ENCODE measurements at regions not wholly inside any gene's neighbourhood (a gene's known extent, or its start where the extent isn't known, plus 50 kb on each side); places are given as distances from the start of the nearest gene placed in this dataset.

DNA sequence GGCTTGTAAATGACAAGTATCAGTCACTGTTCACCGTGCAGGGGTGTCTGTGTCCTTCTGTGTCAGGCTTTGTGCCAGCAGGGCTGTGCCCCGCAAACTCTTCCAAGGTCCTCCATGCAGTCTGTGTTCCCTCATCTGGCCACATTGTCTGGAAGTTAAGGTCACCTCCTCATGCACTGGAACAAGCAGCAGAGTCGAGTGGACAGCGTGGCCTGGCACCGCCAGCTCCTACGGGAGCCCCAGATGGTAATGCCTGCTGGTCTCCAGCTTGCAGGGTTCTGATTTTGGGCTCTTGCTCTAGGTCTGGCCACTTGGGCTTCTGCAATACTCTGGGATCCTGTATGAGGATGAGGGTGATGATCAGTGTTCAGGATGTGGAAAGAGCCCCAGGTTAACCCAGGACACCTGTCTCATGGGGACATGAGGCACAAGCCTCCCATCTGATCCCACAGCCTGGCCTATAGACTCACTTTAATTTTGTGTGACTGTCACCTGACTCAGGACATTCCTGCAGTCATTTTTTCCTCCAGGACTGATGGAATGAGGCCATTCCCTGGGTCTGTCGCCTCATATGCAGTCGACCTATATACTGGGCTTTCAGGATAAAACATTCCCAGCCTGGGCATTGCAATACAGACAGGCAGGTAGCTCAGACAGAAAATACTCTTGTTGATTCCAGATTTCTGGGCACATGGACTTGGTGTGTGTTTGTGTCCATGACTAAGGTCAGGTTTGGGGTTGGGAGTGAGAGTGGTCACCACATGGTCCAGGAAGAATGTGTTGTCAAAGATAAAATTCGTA is 106.3 kb upstream of the TOP3B start:
- no peak for DNase-seq (ENCODE audit: low spot score)
- no peak for ATAC-seq
- intact Hi-C loops (cut with DNase I), result no loop called here

DNA sequence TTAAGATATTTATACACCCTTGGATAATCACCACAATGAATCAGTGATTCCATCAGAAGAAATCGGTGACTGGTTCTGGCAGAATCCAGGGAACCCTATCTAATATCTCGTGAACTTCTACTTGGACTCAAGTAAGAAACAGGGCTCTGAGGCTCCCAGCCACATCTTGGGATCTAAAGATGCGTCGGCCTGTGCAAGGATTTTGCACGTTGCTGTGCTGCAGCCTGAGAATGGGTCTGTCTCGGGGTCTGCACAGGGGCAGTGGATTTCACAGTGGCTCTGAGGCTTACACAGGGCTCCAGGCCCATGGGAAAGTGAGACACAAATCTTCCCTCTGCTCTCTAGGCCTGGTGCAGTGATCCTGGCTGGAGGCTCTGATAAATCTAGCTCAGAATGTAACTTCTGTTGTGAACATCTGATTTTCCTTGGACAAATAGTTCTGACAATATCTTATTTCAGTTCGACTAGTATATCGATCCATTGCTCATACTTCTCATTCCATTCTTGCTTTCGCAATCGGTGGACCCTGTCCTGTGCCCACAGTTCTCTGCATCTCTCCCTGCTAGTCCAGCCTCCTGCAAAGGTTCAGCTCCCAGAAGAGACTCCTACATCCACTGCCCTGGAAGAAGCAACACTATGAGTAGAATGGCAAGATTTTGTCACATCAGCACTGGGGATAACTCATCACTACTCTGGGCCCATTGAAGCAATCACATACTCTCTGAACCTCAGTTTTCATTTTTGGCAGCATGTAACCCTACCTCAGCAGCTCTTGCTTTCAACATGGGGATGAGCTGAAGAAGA is 105.5 kb upstream of the TOP3B start:
- intact Hi-C loops (cut with DNase I), result no loop called here
- DNase-seq (ENCODE audit: low spot score) (no peak), ATAC-seq (no peak)

- intact Hi-C loops (cut with DNase I), result no loop called here
- ATAC-seq (no peak), DNase-seq (ENCODE audit: low spot score) (no peak)
These were observed 104.0 kb upstream of the TOP3B start for GRCh38 chr22:22086501-22087158.

DNA sequence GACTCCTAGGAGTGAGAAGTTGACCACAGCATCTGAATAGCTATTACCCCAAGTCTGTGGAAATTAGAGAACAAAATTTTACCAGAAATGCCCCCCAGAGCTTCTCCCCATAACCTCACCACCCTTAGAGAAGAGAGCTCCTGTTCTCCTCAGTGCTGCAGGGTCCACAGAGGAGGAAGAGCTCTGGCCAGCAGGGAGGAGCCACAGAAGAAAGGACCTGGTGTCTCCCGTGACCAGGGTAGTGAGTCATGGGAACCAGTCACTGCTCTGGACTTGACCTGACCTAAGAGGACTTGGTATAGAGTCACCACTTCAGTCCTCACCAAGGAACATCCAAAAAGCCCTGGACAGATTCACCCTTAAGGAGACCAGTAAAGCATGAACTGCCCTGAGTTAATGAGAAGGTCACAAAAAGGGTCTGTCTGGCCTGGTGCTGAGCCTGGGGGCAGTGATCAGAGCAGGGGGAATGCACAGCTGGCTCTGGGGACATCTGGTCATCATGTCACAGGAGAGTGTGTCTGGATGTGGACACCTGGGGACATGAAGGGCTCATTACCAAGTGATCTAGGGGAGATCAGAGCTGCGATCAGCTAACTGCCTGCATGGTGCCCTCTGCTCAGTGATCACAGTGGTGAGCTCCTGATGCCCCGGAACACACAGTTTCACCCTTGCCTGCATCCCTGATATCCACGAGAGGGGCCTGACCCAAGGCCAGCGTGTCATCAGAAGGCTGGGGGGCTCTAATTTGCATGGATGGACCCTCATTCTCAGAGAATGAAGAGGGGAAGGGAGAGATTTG is 103.3 kb upstream of the TOP3B start:
- no peak for ATAC-seq
- intact Hi-C loops (cut with DNase I), result no loop called here
- DNase-seq (ENCODE audit: low spot score), result no peak

DNA sequence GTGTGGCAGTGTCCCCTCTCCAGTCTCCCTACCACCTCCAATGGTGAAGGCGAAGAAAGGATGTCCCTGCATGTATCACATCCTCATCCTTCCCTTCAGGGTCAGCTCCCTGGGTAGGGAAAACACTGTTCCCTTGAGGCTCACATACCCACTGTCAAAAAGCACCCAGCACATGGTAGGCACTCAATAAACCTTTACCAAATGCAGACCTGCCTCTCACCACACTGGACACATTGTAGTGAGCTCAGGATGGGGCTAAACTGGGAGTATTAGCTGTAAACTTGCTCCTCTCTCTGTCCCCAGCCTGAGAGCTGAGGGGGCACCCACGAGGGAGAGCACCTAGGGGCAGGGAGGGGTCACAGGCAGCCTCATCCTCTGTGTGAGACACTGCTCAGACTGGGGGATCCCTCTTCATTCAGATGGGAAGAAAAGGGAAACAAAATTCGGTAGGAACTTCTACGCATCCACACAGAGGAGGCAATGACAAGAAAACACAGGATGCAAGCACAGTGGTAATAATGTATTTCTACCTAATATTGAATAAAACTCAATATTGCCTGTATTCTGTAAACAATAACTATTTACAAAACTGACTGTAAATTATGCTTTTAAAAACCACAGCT is 101.6 kb upstream of the TOP3B start:
- DNase-seq (ENCODE audit: low spot score) (no peak), ATAC-seq (no peak)
- intact Hi-C loops (cut with DNase I), result no loop called here

GRCh38 chr22:22082960-22083359 is 100.4 kb upstream of the TOP3B start:
- intact Hi-C loops (cut with DNase I), result no loop called here
- no peak for ATAC-seq
- DNase-seq (ENCODE audit: low spot score), result no peak

DNA sequence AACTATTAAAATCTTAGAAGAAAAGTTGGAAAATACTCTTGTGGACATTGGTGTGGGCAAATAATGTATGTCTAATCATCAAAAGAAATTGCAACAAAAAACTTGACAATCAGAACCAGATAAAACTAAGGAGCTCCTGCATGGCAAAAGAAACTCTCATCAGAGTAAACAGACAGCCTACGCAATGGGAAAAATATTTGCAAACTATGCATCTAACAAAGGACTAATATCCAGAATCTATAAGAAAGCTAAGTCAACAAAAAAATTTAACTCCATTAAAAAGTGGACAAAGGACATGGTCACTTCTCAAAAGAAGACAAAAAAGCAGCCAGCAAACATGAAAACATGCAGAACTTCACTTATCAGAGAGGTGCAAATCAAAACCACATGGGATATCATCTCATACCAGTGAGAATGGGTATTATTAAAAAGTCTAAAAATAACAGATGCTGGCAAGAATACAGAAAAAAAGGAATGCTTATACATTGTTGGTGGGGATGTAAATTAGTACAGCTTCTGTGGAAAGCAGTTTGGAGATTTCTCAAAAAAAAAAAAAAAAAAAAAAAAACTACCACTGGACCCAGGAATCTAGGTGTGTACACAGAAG is 99.7 kb upstream of the TOP3B start:
- no peak for ATAC-seq
- intact Hi-C loops (cut with DNase I), result no loop called here
- no peak for DNase-seq (ENCODE audit: low spot score)

GRCh38 chr22:22080270-22080669 is 97.7 kb upstream of the TOP3B start:
- no peak for DNase-seq (ENCODE audit: low spot score)
- intact Hi-C loops (cut with DNase I), result no loop called here
- no peak for ATAC-seq

DNA sequence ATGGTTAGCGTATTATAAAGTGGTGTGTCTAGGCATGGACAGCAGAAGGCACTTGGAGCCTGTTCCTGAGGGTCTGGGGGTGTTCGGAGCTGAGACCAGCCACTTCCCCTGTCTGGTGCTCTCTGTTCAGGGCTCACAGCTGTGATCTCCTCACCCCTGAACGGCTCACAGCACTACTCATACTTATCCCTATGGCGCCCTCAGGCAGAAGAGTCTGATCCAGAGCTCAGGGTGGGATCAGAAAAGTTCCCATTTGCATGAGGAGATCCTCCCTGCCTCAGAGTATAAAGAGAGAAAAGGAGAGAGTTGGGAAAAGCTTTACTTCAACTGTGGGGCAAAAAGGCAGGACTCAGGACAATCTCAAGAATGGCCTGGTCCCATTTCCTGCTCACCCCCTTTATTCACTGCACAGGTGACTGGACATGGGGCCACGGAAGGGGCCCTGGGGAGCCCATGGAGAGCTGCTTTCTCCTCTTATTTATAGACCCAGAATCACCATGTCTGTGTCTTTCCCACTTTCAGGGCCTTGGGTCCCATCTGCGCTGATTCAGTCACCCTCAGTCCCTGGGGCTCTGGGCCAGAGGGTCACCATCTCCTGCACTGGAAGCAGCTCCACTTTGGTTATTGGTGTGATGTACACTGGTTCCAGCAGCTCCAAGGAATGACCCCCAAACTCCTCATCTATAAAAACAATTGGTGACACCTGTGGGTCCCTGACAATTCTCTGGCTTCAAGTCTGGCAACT is 97.0 kb upstream of the TOP3B start:
- ATAC-seq (no peak), DNase-seq (ENCODE audit: low spot score) (no peak)

DNA sequence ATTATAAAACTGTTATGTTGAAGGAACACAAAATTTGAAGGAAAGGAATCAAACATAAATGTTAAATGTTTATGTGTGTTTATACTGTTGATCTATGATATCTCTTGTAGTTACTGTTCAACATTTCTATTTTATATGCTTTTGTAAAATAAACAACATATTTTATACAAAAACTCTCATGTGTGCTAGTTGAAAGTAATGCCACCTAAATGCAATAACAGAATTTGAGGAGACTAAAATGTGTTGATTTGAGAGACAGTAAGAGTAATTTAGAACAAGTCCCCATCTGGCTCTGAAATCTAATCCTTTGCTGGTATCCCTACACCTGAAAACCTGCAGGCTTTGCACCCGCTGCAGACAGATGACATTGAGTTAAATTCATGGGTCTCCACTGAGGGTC is 95.7 kb upstream of the TOP3B start:
- no peak for DNase-seq (ENCODE audit: low spot score)
- intact Hi-C loops (cut with DNase I), result no loop called here
- no peak for ATAC-seq

More for the DNA sequence above, 97.0 kb upstream of the TOP3B start:
- intact Hi-C loops (cut with DNase I), result no loop called here

DNA sequence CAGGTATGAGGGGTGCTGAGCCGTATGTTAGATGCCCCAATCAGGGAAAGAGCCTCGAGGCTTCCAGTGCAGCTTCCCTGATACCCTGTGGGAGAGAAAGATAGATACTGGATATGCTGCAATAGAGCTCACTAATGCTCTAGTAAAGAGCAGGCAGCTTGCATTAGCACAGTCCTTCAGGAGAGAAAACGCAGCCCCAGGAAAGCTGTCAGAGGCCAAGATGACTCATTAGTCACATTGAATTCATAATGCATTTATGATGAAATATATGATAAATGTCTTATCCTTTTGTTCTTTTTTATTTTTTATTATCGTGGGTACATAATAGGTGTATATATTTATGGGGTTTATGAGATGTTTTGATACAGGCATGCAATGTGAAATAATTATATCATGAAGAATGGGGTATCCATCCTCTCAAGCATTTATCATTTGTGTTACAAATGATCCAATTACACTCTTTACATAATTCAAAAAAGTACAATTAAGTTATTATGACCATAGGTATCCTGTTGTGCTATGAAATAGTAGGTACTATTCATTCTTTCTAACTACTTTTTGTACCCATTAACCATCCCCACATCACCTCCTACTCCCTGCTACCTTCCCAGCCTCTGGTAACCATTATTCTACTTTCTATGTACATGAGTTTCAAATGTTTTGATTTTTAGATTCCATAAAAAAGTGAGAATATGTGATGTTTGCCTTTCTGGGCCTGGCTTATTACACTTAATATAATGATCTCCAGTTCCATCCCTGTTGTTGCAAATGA is 94.5 kb upstream of the TOP3B start:
- intact Hi-C loops (cut with DNase I), result no loop called here
- no peak for ATAC-seq
- DNase-seq (ENCODE audit: low spot score), result no peak

DNA sequence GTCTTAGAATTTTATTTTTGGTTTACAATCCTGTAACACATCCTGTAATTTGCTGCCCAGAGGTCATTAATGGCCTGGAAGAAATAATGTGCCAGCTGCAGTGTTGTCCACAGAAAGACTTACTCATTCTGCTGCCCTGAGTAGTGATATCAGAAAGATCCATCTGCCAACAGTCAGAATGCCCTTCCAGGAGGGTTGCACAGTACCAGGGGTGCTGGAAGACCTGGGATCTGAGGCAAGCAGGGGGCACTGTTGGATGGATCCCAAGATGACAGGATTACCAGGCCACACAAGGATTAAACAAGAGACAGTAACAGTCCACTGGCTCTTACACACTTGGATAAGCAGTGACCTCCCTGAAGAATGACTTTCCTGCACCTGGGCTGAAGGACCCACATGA is 93.8 kb upstream of the TOP3B start:
- ATAC-seq (no peak), DNase-seq (ENCODE audit: low spot score) (no peak)
- intact Hi-C loops (cut with DNase I), result no loop called here

DNA sequence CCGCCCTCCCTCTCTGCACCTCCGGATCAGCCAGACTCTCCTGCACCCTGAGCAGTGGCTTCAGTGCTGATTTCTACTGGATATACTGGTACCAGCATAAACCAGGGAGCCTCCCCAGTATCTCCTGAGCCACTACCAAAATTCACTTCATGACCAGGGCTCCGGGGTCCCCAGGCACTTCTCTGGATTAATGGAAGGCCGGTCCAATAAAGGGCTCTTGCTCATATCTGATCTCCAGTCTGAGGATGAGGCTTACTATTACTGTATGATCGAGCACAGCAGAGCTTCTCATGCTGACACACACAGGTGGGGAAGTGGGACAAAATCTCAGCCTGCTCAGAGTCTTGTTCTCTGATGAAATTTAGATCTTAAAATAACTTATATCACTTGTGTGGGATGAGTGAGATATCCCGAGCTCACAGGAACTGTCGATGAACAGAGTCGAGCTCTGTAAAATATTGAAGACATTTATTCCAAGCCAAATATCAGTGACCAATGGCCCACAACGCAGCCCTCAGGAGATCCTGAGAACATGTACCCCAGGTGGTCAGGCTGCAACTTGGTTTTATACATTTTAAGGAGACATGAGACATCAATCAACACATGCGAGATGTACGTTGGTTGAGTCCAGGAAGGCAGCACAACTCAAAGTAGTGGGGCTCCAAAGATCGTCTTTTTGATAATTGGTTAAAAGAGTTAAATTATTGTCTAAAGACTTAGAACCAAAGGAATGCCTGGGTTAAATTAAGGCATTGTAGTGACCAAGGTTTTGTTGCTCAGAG is 93.0 kb upstream of the TOP3B start:
- intact Hi-C loops (cut with DNase I), result no loop called here
- no peak for ATAC-seq
- DNase-seq (ENCODE audit: low spot score), result no peak

GRCh38 chr22:22074634-22075381 is 92.2 kb upstream of the TOP3B start:
- DNase-seq (ENCODE audit: low spot score) (no peak), ATAC-seq (peak; percentile 52)

GRCh38 chr22:22073769-22074561 is 91.4 kb upstream of the TOP3B start:
- intact Hi-C loops (cut with DNase I), result no loop called here
- ATAC-seq (no peak), DNase-seq (ENCODE audit: low spot score) (no peak)

More at GRCh38 chr22:22074634-22075381, 92.2 kb upstream of the TOP3B start:
- intact Hi-C loops (cut with DNase I), result no loop called here
